Limb (tissue), 2 donors: ENCODE measurements at regions not wholly inside any gene's neighbourhood (a gene's known extent, or its start where the extent isn't known, plus 50 kb on each side); places are given as distances from the start of the nearest gene placed in this dataset.

ENCODE experiments used
- DNase-seq, 2 donors: peaks; one replicate each; pipeline ENCODE4 v3.0.0-alpha.2; 2016; ENCODE audit errors: extremely low spot score in 2 of 2

GRCh38 chr5:87877023-87877422 lies 391.6 kb downstream of the TMEM161B start:
- no peak for DNase-seq

- no peak for DNase-seq
Observed at GRCh38 chr5:87876616-87877015, 392.0 kb downstream of the TMEM161B start.

- no peak for DNase-seq
Observed at GRCh38 chr5:87872986-87873385, 395.7 kb downstream of the TMEM161B start.

- no peak for DNase-seq
Observed at GRCh38 chr5:87868792-87869191, 399.9 kb downstream of the TMEM161B start.

GRCh38 chr5:87867281-87867680 lies 401.4 kb downstream of the TMEM161B start:
- DNase-seq: no peak

GRCh38 chr5:87853541-87853940 lies 415.1 kb downstream of the TMEM161B start:
- DNase-seq: no peak

GRCh38 chr5:87851603-87852002 lies 417.0 kb downstream of the TMEM161B start:
- no peak for DNase-seq

- no peak for DNase-seq
Observed at GRCh38 chr5:87850843-87851242, 417.8 kb downstream of the TMEM161B start.

GRCh38 chr5:87845734-87846133 lies 422.9 kb downstream of the TMEM161B start:
- DNase-seq: peak in 1 of 2 donors; percentile 5

- no peak for DNase-seq
Observed at GRCh38 chr5:87844866-87845265, 423.8 kb downstream of the TMEM161B start.

GRCh38 chr5:87844449-87844848 lies 424.2 kb downstream of the TMEM161B start:
- no peak for DNase-seq

- DNase-seq: no peak
Observed at GRCh38 chr5:87836696-87837095, 424.0 kb upstream of the CCNH start.

GRCh38 chr5:87831499-87831898 lies 418.8 kb upstream of the CCNH start:
- DNase-seq: no peak

GRCh38 chr5:87829217-87829551 lies 416.5 kb upstream of the CCNH start:
- DNase-seq: no peak

- DNase-seq: no peak
Observed at GRCh38 chr5:87828545-87829216, 416.0 kb upstream of the CCNH start.

GRCh38 chr5:87827539-87827938 lies 414.8 kb upstream of the CCNH start:
- no peak for DNase-seq

GRCh38 chr5:87826507-87826906 lies 413.8 kb upstream of the CCNH start:
- DNase-seq: no peak

- no peak for DNase-seq
Observed at GRCh38 chr5:87825583-87825982, 412.9 kb upstream of the CCNH start.

GRCh38 chr5:87807783-87808182 lies 395.1 kb upstream of the CCNH start:
- no peak for DNase-seq

GRCh38 chr5:87803352-87803751 lies 390.6 kb upstream of the CCNH start:
- no peak for DNase-seq

GRCh38 chr5:87791869-87792268 lies 379.1 kb upstream of the CCNH start:
- DNase-seq: no peak

GRCh38 chr5:87788416-87788815 lies 375.7 kb upstream of the CCNH start:
- no peak for DNase-seq

GRCh38 chr5:87787625-87788256 lies 375.0 kb upstream of the CCNH start:
- no peak for DNase-seq

- no peak for DNase-seq
Observed at GRCh38 chr5:87787086-87787485, 374.4 kb upstream of the CCNH start.
